Suppressor macrophage treated with lipopolysaccharide for 1 hour (primary cell): ENCODE measurements at regions not wholly inside any gene's neighbourhood (a gene's known extent, or its start where the extent isn't known, plus 50 kb on each side); places are given as distances from the start of the nearest gene placed in this dataset.

Experiments used
- DNase-seq, 3 donors: peaks; one replicate each; pipeline ENCODE4 v3.0.0-alpha.2; 2020 to 2022

DNA sequence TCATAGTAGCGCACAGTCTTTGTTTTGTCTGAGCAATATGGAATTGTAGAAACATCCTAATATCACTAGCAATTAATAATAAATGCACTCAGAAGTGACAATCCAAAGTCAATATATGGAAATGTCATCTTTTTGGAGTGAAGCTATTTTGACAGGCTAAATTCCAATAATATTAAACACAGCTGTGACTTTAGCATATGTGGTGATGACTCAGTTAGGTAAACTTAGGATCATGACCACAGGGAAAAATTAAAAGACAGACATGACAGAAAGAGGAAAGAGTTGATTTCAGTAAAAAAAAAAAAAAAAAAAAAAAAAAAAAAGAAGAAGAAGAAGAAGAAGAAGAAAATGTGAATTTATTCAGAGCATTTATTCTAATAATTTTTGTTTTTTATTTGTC, 1165.7 kb downstream of the NLGN4Y start:
- DNase-seq: no peak

DNA sequence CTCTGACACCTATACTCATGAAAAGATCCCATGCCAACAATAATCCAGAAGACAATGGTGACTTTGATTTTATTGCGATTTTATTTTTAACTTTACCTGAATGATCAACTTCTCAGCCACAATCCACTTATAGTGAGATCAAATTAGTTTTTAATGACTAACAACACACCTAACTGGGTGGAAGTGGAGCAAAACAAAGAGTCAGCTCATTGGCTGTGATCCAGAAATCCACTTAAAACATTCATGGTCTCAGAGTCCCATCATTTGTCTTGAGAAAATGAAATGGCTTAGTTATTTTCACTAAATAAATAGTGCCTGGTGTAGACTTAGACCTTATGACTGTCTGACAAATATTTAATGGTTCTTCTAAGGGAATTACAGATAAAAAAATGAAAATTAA, 1177.8 kb downstream of the NLGN4Y start:
- DNase-seq: no peak

DNA sequence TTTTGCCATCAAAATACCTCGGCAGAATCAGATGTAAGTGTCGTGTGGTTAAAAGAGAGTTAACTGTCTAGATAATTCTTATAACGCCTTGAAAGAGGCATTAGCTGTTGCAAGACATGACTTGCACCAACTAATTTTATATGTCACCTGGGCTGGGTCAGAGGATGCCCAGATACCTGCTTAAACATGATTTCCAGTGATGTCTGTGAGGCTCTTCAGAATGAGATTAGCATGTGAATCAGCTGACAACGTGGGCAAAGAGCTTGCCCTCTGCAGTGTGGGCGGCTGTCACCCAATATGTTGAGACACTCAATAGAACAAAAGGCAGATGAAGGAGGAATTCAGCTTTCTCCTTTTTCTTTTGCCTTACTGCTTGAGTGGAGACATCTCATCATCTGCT, 1180.6 kb downstream of the NLGN4Y start:
- DNase-seq: no peak

DNA sequence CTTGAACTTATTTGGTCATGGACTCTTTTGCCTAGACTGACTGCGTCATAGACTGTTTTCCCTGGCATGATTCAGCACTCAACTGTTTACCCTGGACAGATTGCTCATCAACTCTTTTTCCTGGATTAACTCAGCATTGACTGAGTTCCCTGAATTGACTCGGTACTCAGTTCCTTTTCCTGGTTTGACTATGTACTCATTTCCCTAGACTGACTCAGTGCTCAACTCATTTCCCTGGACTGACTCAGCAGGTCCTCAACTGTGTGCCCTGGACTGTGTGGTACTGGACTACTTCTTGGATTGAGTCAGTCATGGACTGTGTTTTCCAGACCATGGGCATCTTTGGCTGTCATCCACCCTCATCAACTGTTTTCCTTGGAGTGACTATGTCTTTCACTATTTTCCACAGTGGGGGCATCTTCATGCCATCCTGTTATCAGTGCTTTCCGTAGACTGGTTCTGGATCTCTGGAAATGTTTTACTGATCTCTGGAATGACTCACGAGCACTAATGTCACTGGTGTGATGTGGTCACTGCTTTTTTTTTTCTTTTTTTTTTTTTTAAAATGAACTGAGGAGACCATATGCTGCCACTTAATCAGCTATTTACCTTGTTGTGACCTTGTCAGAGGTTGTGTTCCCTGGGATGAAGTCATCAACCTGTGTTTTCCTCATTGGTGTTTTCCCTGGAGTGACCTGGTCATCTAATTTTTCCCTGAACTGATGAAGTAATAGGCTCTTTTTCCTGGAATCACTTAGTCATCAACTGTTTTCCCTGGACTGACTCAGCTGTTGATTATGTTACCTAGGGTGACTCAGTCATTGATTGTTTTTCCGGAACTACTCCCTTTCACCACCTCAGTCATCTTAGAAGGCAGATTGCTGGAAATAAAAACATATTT, 1225.5 kb downstream of the NLGN4Y start:
- DNase-seq: no peak

DNA sequence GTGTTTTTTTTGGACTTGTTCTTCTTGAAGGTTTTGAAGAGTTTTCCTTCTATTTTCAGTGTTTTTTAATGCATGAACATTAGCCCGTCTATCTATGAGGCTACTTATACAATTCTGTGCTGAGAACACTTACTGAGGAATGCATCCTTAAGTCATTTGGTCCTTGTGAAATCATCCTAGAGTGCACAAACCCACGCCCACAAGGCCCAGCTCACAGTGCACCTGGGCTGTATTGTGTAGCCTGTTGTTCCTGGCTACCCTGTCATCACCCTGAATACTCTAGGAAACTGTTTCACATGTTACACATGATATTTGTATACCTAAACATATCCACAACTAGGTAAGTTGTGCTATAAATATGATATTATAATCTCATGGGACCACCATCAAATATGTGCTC, 1226.7 kb downstream of the NLGN4Y start:
- no peak for DNase-seq

DNA sequence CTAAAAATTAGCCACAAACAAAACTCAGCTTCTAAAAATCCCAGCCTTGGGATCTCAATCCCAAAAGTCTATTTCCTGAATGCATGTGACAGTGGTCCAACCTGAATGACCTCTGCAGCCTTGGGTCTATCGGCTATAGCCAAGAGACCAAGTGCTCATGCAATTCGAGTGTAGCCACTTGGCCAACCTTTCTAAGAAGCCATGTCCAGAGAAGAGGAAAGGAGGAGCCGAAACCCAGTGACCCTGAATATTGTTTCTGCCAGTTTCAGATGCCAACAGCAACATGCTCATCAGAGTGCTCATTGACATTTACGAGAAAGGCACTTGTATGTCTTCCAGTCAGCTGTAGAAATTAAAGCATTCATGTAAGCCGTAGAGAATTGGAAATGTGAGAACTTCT, 1231.9 kb downstream of the NLGN4Y start:
- DNase-seq: no peak

DNA sequence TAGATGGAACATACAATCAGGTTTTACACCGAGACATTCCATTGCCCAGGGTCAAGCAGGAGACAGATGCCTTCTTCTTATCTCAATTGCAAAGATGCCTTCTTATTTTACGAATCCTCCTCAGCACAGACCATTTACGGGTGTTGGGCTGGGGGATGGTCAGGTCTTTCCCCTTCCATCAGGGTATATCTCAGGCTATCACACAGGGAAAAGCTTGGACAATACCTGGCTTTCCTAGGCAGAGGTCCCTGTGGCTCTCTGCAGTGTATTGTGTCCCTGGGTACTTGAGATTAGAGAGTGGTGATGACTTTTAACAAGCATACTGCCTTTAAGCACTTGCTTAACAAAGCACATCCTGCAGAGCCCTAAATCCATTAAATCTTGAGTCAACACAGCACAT, 1249.2 kb downstream of the NLGN4Y start:
- DNase-seq: no peak

DNA sequence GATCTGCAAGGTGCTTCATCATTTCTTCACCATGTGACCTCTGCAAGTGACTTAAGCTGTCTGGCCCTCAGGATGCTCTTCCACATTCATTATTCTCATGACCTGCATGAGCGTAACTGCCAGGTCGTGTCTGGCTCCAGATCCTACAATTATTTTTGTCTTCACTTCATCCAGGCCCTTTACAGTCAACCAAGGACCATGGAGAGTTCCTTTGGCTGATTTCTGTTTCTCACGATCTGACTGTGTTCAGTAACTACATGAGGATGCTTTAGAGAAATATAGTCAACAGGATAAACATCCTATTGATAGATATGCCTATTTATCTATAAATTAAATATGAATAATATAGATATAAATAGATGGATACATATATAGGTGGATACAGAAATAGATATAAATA, 1251.6 kb downstream of the NLGN4Y start:
- no peak for DNase-seq

DNA sequence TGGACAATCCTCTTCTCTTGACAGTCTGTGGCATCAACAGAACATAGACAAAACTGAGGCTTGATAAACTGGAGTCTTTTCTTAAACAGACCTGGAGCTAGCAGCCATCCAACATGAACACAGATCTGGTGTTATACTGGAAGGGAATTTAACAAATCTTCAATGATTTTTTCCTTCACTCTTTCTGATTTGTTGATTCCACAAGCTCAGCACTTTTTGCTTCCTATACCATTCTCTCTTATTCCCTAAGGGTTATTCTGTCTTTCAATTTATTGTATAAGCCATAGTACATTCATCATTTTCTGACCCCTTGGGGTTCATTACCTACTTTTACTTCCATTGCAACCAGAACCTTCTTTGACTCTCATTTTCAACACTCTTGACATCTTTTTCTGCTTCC, 1255.6 kb downstream of the NLGN4Y start:
- DNase-seq: no peak

DNA sequence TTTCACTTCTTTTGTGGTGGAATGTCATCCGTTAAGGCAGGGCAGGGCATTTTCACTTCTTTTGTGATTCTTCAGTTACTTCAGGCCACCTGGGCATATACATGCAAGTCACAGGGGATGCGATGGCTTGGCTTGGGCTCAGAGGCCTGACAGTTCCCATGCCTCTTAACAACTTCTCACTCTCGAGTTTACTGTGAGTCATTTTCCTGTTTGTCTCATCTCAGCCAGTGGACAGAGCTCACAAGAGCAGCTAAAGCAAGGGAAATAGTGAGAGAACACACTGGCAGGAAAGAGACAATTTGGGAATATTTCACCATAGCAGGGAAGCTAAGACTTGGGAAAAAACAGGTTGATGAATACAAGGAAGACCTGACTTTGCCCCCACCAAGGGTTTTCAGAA, 1275.7 kb downstream of the NLGN4Y start:
- no peak for DNase-seq

DNA sequence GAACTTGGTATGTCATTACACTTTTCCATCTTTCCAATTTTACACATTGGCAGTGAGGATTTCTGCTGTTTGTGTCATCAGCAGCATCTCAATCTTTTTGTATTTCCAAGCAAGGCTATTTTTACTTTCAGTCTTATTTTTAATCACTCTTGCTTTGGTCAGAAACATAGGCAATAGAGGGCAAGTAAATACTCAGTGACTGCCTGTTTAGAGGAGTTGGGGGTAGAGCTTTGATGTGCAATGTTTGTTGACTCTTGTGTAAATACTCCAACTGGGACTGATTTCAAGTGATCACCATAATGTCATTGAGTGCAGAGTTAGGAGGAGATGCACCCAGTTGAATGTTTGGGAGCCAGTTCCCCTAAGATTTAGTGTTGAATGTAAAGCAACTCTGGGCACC, 1281.7 kb downstream of the NLGN4Y start:
- DNase-seq: no peak

DNA sequence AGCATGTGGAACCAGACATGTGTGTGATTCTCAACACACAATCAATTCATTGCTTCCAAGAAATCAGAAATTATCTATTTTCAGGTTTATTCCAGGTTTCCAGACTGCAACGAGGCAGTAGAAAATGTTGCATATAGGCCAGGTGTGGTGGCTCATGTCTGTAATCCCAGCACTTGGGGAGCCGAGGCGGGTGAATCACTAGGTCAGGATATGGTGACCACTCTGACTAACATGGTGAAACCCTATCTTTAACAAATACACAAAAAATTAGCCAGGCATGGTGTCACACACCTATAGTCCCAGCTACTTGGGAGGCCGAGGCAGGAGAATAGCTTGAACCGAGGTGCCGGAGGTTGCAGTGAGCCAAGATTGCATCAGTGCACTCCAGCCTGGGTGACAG, 1289.9 kb downstream of the NLGN4Y start:
- DNase-seq: no peak
